ENCODE measurements at regions not wholly inside any gene's neighbourhood (a gene's known extent, or its start where the extent isn't known, plus 50 kb on each side); places are given as distances from the start of the nearest gene placed in this dataset.
"Not testable (repeated sequence)": the region's sequence is repeated elsewhere in the genome, so short reads cannot be mapped to it uniquely, and the experiment has no call there.

GRCh38 chr2:59250307-59250677, 1009.2 kb upstream of the FANCL start:
- DNase-seq (ENCODE audit: low read depth), result no peak

GRCh38 chr2:59249441-59250306, 1008.5 kb upstream of the FANCL start:
- DNase-seq (ENCODE audit: low read depth), result no peak

DNA sequence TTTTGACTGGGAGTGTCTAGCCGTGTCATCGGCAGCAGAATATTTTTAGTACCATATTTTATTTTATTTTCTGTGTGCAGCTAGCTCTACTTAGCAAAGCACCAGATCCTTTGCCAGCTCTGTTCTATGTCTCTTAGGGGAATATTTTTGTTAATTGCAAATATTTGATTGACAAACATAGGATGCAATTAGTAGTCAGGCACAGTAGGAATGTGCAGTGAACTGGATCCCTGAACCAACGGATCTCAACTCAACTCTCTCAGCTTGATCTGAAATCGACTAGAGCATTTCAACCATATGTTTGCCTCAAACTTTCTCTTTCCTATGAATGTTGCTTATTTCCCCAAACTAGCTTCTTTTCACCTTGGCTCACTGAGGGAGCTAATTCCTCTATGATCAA, 998.0 kb upstream of the FANCL start:
- no peak for DNase-seq (ENCODE audit: low read depth)

DNA sequence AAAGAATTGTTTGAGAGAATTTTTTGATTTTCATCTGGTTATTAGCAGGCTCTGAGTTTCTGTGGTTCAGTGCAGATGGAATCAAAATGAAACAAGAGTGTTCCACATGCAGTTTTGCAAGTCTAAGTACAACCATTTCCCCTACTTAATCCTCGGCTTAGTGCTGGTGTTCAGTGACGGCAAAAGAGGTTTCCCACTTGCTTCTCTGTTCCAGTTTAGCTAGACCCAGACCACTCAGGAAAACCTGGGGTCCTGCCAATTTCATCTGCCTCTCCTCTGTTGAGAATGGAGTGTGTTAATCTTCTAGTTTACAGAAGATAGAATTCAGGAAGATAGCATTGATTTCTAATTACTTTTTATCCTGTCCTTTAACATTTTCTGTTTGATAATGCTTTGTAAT, 996.2 kb upstream of the FANCL start:
- no peak for DNase-seq (ENCODE audit: low read depth)

DNA sequence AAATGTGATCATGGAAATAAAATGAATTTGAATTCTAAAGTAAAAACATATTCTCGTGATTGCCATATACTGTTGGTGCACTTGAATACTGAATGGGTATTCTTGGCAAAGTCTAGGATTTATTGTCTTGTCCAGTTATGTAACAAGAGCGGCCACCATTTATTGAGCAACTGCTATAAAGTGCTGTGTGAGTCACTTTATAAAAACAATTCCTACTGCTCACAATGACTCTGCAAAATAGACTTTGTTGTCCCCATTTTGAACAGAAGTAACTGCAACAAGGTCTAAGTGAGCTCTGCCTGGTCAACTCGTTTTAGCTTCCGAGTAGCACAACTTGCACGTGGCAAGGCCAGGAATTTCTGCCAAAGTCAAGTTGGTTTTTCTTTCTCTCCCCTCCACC, 995.6 kb upstream of the FANCL start:
- DNase-seq (ENCODE audit: low read depth), result no peak

- no peak for DNase-seq (ENCODE audit: low read depth)
Observed at GRCh38 chr2:59233920-59234319, 992.8 kb upstream of the FANCL start.

DNA sequence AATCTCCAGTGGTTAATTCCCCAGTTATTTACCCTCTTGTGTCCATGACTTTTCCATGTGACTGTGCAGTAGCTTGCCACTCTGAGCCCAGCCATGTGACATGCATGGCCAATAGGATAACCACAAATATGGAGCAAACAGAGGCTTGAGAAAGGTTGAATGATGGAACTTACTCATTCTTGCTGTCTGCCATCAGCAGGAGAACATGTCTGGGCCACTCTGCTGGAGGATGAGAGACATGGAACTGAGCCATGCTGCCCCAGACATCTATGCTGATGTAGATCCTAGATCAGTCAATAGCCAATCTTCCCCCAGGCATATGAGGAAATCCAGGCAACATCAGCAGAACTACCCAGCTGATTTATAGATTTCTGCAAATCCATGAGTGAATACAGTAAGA, 992.3 kb upstream of the FANCL start:
- DNase-seq (ENCODE audit: low read depth), result no peak

DNA sequence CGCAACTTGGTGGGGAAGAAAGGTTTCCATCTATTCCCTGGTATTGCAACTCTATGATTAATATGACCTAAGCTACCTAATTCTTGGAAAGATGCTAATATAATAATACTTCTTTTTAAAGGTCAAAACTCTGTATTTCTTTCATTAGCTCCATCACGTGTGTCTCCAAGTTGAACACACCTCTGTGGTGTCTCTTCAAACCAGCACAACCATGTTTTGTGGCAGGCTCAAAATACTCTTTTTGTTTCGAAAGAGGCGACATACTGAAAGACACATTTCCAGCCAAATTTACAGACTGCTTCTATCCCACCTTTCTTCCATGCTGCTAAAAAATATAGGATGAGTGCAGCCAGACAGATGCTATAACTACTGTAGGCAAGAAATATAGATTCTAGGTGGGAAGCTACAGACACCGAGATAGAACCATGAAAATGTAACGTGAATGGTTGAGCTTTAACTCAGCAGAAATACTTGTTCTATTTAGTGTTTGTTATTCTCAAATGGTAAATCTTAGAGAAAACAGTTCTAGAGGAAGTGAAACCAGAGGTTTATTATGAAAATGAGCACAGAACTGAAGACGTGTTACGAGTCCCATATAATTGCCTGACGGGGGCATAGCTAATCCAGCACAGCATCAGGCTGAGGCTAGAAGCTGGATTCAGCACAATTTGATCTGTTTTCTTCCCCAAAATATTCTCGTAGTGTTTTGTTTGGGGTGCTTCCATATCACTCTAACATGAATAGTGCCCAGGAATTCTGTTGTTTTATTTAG, 991.5 kb upstream of the FANCL start:
- DNase-seq (ENCODE audit: low read depth), result no peak

DNA sequence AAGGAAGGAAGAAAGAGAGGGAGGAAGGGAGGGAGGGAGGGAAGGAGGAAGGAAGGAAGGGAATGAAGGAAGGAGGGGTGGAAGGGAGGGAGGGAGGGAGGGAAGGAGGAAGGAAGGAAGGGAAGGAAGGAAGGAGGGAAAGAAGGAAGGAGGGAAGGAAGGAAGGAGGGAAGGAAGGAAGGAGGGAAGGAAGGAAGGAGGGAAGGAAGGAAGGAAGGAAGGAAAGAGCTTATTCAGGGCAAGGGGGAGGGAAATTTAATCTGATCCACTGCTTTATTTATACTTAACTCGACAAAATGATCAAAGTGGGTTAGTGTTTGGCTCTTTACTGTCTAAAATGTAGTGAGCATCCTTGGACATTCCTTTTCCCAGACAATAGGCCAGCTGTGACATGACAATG, 985.2 kb upstream of the FANCL start:
- DNase-seq (ENCODE audit: low read depth), result not testable (repeated sequence)

GRCh38 chr2:59223742-59224141, 982.6 kb upstream of the FANCL start:
- DNase-seq (ENCODE audit: low read depth), result no peak

DNA sequence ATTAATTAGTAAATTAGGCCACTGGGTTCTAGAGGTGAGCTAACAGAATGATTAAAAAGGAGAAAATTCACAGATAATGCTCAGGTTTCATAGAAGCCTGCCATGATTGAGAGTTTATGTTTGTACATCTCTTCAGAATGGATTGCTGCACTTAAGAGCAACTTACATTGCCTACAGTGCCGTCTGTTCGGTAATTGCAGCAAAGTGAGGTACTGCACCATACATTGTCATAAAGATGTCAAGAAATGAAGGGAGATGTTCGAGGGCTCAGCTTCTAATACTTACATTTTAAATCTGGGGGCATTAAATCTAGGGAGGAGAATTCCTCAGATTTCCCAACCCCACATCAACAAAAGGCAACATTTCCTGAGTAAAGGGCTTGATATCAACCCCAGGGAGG, 976.2 kb upstream of the FANCL start:
- no peak for DNase-seq (ENCODE audit: low read depth)

- DNase-seq (ENCODE audit: low read depth), result no peak
Observed at GRCh38 chr2:59206361-59206760, 965.2 kb upstream of the FANCL start.

DNA sequence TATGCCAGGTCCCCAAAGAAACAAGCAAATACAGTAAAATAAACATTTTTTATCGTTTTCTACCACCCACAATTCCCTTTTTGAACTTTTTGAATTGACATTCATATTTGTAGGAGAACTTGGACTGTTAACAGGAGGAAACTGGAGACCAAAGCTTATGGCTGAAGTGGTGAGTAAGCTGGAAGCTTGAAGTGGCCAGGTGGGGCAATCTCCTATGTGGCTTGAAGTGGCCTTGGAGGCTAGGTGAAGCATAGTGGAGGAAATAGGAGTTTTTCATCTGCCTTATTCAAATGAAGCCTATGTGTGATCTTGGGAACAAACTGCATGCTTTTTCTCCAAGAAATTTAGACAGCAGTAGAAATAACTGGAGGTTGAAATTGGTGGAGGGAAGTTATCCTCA, 962.9 kb upstream of the FANCL start:
- DNase-seq (ENCODE audit: low read depth), result no peak

- DNase-seq (ENCODE audit: low read depth), result no peak
Observed at GRCh38 chr2:59196491-59196890, 955.4 kb upstream of the FANCL start.

- no peak for DNase-seq (ENCODE audit: low read depth)
Observed at GRCh38 chr2:59195851-59196250, 954.7 kb upstream of the FANCL start.

DNA sequence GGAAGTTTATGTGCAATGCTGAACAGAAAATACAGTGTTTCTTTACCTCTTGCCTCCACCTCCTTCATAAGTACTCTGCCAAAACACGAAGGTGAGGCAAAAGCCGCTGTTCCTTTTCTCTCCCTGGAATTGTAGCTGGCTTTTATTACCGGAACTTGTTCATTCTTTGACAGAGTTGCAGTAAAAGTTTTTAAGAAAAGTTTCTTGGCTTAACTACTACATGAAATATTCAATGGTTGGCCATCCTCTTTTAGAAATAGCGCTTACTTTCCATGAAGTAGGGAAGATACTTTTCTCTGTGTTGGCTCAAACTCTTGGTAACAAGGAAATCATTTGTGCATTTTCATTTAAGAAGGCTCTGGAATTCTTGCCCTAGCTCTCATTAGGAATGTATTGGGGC, 950.7 kb upstream of the FANCL start:
- no peak for DNase-seq (ENCODE audit: low read depth)

- no peak for DNase-seq (ENCODE audit: low read depth)
Observed at GRCh38 chr2:59190518-59190917, 949.4 kb upstream of the FANCL start.

DNA sequence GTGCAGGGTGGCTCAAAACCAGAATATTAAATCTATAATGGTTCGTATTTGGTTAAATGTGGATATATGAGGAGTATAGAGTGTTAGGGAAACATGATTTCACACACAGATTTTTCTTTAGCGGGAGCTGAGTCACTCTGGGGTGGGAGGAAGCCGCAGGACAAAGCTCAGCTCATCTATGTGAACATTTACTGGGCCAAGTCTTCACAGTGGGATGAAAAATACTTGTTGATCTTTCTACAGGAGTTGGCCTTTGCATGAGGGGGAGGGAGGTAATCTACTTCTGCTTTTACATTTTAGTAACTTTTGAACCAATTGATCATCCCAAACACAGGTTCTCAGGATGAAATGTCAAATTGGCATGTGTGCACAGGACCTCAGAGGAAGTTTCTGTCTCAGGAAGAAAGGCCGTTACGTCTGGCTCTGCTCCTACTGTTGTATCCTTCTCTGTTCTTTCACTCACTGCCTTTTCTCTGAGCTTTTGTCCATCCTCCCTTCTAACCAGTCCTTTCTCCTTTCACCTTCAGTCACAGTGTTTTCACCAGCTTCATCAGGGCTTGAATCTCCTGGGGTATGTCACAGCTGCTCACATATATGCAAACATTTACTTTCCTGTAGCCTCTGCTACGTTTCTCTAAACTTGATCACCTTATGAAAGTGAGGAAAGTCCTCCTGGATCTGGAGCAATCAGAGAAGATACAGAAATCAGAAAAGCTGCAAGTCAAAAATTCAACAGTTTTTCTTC, 943.3 kb upstream of the FANCL start:
- DNase-seq (ENCODE audit: low read depth), result no peak

- no peak for DNase-seq (ENCODE audit: low read depth)
Observed at GRCh38 chr2:59183070-59183469, 941.9 kb upstream of the FANCL start.

- no peak for DNase-seq (ENCODE audit: low read depth)
Observed at GRCh38 chr2:59182249-59182648, 941.1 kb upstream of the FANCL start.

- no peak for DNase-seq (ENCODE audit: low read depth)
Observed at GRCh38 chr2:59181347-59181746, 940.2 kb upstream of the FANCL start.

DNA sequence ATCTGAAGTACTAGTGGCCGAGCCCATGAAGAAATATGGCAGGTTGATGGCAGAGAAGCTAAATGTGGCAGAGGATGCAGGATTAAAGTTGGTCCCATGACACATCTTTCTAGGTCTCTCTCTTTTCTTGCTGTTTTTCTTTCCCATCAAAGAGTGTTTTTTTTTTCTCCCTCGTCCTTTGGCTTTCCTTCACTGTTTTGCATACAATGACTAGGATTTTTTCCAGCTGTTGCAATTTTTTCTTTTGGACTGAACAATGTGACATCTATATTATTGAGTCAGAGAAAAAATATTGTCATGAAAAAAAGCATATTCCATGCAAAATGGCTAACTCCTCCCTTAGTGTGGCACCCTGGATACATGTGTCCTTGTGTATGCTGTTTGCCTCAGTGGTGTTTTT, 939.5 kb upstream of the FANCL start:
- DNase-seq (ENCODE audit: low read depth), result no peak

GRCh38 chr2:59180111-59180510, 939.0 kb upstream of the FANCL start:
- no peak for DNase-seq (ENCODE audit: low read depth)

Data from stimulated activated CD8-positive, alpha-beta memory T cell treated with anti-CD3 and anti-CD28 coated beads, Interleukin-12 subunit alpha, Interleukin-12 subunit beta, amount 100 ng/mL, for 4 hours (primary cell).